ENCODE measurements at regions not wholly inside any gene's neighbourhood (a gene's known extent, or its start where the extent isn't known, plus 50 kb on each side); places are given as distances from the start of the nearest gene placed in this dataset.
A peak's percentile ranks its signal among the peaks of the same experiment; 100 is the strongest.

- no peak for DNase-seq
- Mint-ChIP-seq H3K9me3 (no peaks in the 10 kb centered on the region), H3K36me3 (no peaks in the 10 kb centered on the region), H3K27ac (no peak overlapping the region), H3K27me3 (no peaks in the 10 kb centered on the region), H3K4me3 (no peak overlapping the region), H3K4me1 (no peaks in the 10 kb centered on the region)
- no peak for ATAC-seq
- POLR2A ChIA-PET: interaction anchor here (0.6 kb wide), 1 partner anchor 160 kb away, joined by 3 read pairs; no protein-coding TSS in a partner anchor
Observed at GRCh38 chr16:85290626-85291301, 178.5 kb upstream of the CIBAR2 start.

GRCh38 chr16:85291302-85292148 lies 179.3 kb upstream of the CIBAR2 start:
- H3K4me1 Mint-ChIP-seq: no peaks in the 10 kb centered on the region
- H3K27me3 Mint-ChIP-seq: peaks cover 0 to under 1% (median 0%) of the 10 kb centered on the region in 5 donors
- ATAC-seq: no peak
- no peak overlapping the region for H3K27ac Mint-ChIP-seq
- no peaks in the 10 kb centered on the region for H3K36me3 Mint-ChIP-seq
- POLR2A ChIA-PET: interaction anchor here (0.6 to 1.0 kb wide), 3 partner anchors 8 to 160 kb away, joined by 3 to 5 read pairs (median 3); no protein-coding TSS in a partner anchor
- no peak overlapping the region for H3K4me3 Mint-ChIP-seq
- no peak for DNase-seq
- no peaks in the 10 kb centered on the region for H3K9me3 Mint-ChIP-seq

DNA sequence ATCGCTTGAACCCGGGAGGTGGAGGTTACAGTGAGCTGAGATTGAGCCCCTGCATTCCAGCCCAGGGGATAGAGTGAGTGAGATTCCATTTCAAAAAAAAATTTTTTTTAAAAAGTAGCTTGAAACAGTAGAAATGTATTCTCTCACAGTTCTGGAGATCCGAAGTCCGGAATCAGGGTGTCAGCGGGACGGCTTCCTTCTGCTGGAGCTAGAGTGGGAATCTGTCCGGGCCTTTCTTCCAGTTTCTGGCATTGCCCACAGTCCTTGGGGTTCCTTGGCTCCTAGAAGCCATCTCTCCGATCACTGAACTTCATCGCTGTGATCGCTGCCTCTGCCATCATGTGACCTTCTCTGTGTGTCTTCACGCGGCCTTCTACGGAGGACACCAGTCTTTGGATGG lies 181.2 kb upstream of the CIBAR2 start:
- no peak overlapping the region for H3K4me3 Mint-ChIP-seq
- no peaks in the 10 kb centered on the region for H3K36me3 Mint-ChIP-seq
- peaks cover 0 to 3% (median 1%) of the 10 kb centered on the region in 4 donors for H3K4me1 Mint-ChIP-seq
- no peak for DNase-seq
- H3K9me3 Mint-ChIP-seq: no peaks in the 10 kb centered on the region
- no peak overlapping the region for H3K27ac Mint-ChIP-seq
- H3K27me3 Mint-ChIP-seq: peaks cover 0 to 6% (median 0%) of the 10 kb centered on the region in 5 donors
- ATAC-seq: no peak
- POLR2A ChIA-PET: no interaction called here

- Mint-ChIP-seq H3K4me3 (no peak overlapping the region), H3K27me3 (peaks cover 0 to 6% (median 0%) of the 10 kb centered on the region in 5 donors), H3K4me1 (peaks cover 0 to 3% (median 1%) of the 10 kb centered on the region in 4 donors), H3K36me3 (no peaks in the 10 kb centered on the region), H3K9me3 (no peaks in the 10 kb centered on the region), H3K27ac (peak overlapping the region in 1 of 10 donors; percentile 66)
- POLR2A ChIA-PET: no interaction called here
- ATAC-seq (no peak), DNase-seq (no peak)
Observed at GRCh38 chr16:85293904-85294642, 181.8 kb upstream of the CIBAR2 start.

DNA sequence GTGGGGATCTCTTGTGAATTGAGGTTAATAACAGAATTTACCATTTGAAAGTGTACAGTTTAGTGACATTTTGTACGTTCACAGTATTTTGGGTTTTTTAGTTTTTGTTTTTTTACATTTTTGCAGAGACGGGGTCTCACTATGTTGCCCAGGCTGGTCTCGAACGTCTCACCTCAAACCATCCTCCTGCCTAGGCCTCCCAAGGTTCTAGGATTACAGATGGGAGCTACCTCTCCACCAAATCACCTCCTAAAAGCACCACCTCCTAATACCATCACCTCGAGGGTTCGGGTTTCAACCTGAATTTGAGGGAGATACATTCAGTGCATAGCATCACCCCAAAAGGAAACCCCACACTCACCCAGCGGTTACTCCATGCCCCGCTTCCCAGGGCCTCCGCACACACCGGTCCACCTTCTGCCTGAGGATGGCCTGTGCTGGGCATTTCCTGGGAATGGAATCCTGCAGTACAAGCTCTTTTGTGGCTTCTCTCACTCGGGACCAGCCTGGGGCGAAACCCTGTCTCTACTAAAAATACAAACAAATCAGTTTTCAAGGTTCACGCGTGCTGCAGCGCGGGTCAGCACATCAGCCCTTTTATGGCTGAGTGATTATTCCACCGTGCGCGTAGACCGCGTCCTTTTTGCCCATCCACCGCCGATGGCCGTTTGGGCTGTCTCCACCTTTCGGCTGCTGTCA lies 182.7 kb upstream of the CIBAR2 start:
- Mint-ChIP-seq H3K27me3 (peaks cover 0 to 6% (median 0%) of the 10 kb centered on the region in 5 donors), H3K36me3 (no peaks in the 10 kb centered on the region), H3K27ac (peak overlapping the region in 1 of 10 donors; percentile 47), H3K4me1 (peaks cover 0 to 3% (median 1%) of the 10 kb centered on the region in 4 donors), H3K9me3 (no peaks in the 10 kb centered on the region), H3K4me3 (no peak overlapping the region)
- POLR2A ChIA-PET: no interaction called here
- ATAC-seq: no peak
- DNase-seq: no peak

DNA sequence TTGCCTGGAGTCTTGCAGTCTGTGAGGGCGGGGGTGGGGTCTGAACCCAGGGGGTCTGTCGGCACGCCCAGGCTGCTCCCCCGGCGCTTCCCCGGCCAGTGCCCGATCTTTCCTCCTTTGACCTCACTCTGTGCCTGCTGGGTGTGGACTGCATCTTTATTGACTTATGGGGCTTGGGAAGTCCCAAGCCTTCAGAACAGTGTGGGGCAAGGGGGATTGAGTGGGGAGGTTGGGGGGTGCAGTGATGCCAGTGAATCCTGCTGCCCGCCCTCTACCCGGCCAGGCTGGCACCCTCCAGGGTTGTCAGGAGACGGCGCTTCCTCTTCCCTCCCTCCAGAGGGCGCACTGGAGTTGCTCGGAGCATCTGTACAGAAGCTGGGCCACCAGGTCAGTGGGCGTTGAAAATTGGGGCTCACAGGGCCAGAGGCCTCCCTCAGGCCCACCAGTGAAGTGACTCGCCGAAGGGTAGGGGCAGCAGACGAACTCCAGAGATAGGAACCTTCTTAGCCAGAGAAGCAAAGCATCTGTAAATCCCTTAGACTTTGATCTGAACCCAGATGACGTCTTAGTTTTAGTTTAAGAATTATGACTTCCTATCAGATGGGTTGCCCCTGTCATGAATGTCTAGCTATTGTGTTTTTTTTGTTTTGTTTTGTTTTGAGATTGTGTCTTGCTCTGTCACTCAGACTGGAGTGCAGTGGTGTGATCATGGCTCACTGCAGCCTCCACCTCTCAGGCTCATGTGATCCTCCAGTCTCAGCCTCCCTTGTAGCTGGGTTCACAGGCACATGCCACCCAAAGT lies 184.8 kb upstream of the CIBAR2 start:
- Mint-ChIP-seq H3K4me1 (peaks cover 0 to 3% (median 1%) of the 10 kb centered on the region in 4 donors), H3K27me3 (peaks cover 0 to 6% (median 0%) of the 10 kb centered on the region in 5 donors), H3K4me3 (no peak overlapping the region), H3K36me3 (no peaks in the 10 kb centered on the region), H3K9me3 (no peaks in the 10 kb centered on the region), H3K27ac (peak overlapping the region in 2 of 10 donors; percentile 24 to 41)
- POLR2A ChIA-PET: interaction anchor here (0.6 kb wide), 2 partner anchors 96 to 1491 kb away, joined by 3 read pairs; no protein-coding TSS in a partner anchor
- ATAC-seq (peak; percentile 84 to 97), DNase-seq (peak in 9 of 10 donors; percentile 20 to 75 (median 53))

DNA sequence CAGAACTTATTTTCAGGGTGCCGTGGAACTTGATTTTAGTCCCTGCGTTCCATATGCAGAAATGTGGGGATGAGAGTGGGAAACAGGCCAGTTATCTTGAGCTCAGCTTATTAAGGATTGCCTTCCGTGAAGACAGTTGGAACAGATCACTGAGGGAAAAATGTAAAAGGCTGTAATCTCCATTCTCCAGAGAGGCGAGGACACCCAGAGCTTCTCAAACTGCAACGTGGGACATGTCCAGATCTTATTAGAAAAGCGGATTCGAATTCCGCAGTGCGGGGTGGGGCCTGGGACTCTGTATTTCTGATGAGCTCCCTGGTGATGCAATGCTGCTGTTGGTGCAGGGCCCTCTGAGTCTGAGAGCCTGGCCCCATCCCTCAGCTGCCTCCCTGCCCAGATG lies 185.6 kb upstream of the CIBAR2 start:
- DNase-seq (no peak), ATAC-seq (no peak)
- no peaks in the 10 kb centered on the region for H3K36me3 Mint-ChIP-seq
- POLR2A ChIA-PET: interaction anchor here (0.6 kb wide), 1 partner anchor 1492 kb away, joined by 3 read pairs; no protein-coding TSS in a partner anchor
- H3K9me3 Mint-ChIP-seq: no peaks in the 10 kb centered on the region
- peaks cover 0 to 6% (median 0%) of the 10 kb centered on the region in 5 donors for H3K27me3 Mint-ChIP-seq
- H3K4me1 Mint-ChIP-seq: peaks cover 0 to 5% (median 1%) of the 10 kb centered on the region in 4 donors
- H3K4me3 Mint-ChIP-seq: no peak overlapping the region
- H3K27ac Mint-ChIP-seq: peak overlapping the region in 2 of 10 donors; percentile 3 to 48

DNA sequence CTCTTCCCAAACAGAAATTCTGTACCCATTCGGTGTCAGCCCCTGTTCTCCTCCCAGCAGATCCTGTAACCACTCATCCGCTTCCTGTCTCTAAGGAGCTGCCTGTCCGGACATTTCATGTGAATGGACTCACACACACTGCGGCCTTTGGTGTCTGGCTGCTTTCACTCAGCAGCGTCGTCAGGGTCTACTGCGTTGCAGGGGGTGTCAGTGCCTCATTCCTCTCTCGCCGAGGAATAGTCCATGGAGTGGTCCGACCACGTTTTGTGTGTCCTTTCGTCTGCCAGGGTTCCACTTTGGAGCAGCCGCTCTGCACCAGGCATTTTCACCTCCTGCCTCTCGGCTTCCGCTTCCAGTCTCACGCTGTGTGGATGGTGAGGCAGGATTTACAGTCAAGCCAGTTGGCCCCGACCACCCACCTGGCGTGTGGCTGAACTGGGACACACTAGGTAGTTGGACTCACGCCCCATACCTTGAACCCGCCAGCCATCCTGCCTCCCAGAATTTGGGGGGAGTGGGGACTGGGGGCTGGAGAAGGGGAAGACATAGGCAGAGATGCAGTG lies 188.2 kb upstream of the CIBAR2 start:
- Mint-ChIP-seq H3K36me3 (no peaks in the 10 kb centered on the region), H3K4me1 (peaks cover 7 to 24% (median 19%) of the 10 kb centered on the region in 4 donors), H3K27me3 (peaks cover 0 to 6% (median 0%) of the 10 kb centered on the region in 5 donors), H3K27ac (no peak overlapping the region), H3K4me3 (no peak overlapping the region), H3K9me3 (no peaks in the 10 kb centered on the region)
- no peak for DNase-seq
- ATAC-seq: no peak
- POLR2A ChIA-PET: interaction anchor here (0.7 kb wide), 1 partner anchor 61 kb away, joined by 3 read pairs; no protein-coding TSS in a partner anchor

- peaks cover 10 to 29% (median 25%) of the 10 kb centered on the region in 4 donors for H3K4me1 Mint-ChIP-seq
- no peak for ATAC-seq
- peaks cover 0 to 6% (median 0%) of the 10 kb centered on the region in 5 donors for H3K27me3 Mint-ChIP-seq
- peak overlapping the region in 1 of 10 donors; percentile 46 for H3K27ac Mint-ChIP-seq
- POLR2A ChIA-PET: no interaction called here
- H3K9me3 Mint-ChIP-seq: no peaks in the 10 kb centered on the region
- no peak for DNase-seq
- no peaks in the 10 kb centered on the region for H3K36me3 Mint-ChIP-seq
- no peak overlapping the region for H3K4me3 Mint-ChIP-seq
Observed at GRCh38 chr16:85301231-85301630, 189.0 kb upstream of the CIBAR2 start.

GRCh38 chr16:85302018-85302847 lies 190.0 kb upstream of the CIBAR2 start:
- POLR2A ChIA-PET: no interaction called here
- peaks cover 15 to 35% (median 32%) of the 10 kb centered on the region in 4 donors for H3K4me1 Mint-ChIP-seq
- DNase-seq (no peak), ATAC-seq (no peak)
- H3K9me3 Mint-ChIP-seq: no peaks in the 10 kb centered on the region
- H3K4me3 Mint-ChIP-seq: peak overlapping the region in 1 of 10 donors; percentile 44
- no peaks in the 10 kb centered on the region for H3K36me3 Mint-ChIP-seq
- no peaks in the 10 kb centered on the region for H3K27me3 Mint-ChIP-seq
- peak overlapping the region in 3 of 10 donors; percentile 25 to 53 (median 33) for H3K27ac Mint-ChIP-seq
